Lower leg skin (tissue), 4 donors: ENCODE measurements at regions not wholly inside any gene's neighbourhood (a gene's known extent, or its start where the extent isn't known, plus 50 kb on each side); places are given as distances from the start of the nearest gene placed in this dataset.

ENCODE experiments used
- DNase-seq, 2 donors: peaks; one replicate each; pipeline ENCODE4 v3.0.0-alpha.2; 2019; ENCODE audit warnings: low spot score in 2 of 2
- H3K4me3 ChIP-seq: fragments of 200-600 bp; sonication (generic); 2 replicates; pipeline ENCODE4 v1.5.1; 2017; ENCODE audit warnings: mild to moderate bottlenecking, low read depth; ENCODE audit not compliant: poor library complexity, severe bottlenecking
- CTCF ChIP-seq, 3 donors: fragments of 450-650 bp; IDR thresholded peaks; one replicate each; pipeline ENCODE4 v1.5.1; 2016; ENCODE audit warnings: antibody characterized with exemption in 3 of 3, mild to moderate bottlenecking in 3 of 3, moderate library complexity in 2 of 3
- POLR2A ChIP-seq, 2 donors: fragments of 450-650 bp; IDR thresholded peaks; one replicate each; pipeline ENCODE4 v1.6.1; 2016 to 2017; ENCODE audit warnings: antibody characterized with exemption in 2 of 2, mild to moderate bottlenecking in 1 of 2, moderate library complexity in 1 of 2
- WGBS, 2 donors: methylation state at CpG; one replicate each; pipeline ENCODE4 v1.1.5; 2018; 5-methylcytosine and 5-hydroxymethylcytosine counted together
- intact Hi-C: fragments of 100-400 bp; cut with DNase I; formaldehyde crosslinking; loops from one replicate; pipeline ENCODE4 v1.15.0; 2023; ENCODE audit warnings: low total_unique reads

- DNase-seq, result no peak
- intact Hi-C loops, result no loop called here
- 93% methylated on average over 2 of the region's 2 CpGs for WGBS, 2 donors
- no peak for TF ChIP-seq CTCF (IDR thresholded peaks at IDR 0.05)
- TF ChIP-seq POLR2A (IDR thresholded peaks at IDR 0.05), result no peak
- no peak overlapping the region for H3K4me3 ChIP-seq
These were observed 138.3 kb upstream of the TSHZ2 start for GRCh38 chr20:52833901-52834300.

- 92 to 94% methylated on average over 4 of the region's 4 CpGs for WGBS, 2 donors
- H3K4me3 ChIP-seq, result no peak overlapping the region
- TF ChIP-seq POLR2A (IDR thresholded peaks at IDR 0.05) (no peak), CTCF (IDR thresholded peaks at IDR 0.05) (no peak)
- intact Hi-C loops, result no loop called here
- DNase-seq, result no peak
These were observed 139.9 kb upstream of the TSHZ2 start for GRCh38 chr20:52832151-52832774.

GRCh38 chr20:52830598-52830997 is 141.6 kb upstream of the TSHZ2 start:
- WGBS, 2 donors, result 92 to 93% methylated on average over 4 of the region's 4 CpGs
- H3K4me3 ChIP-seq, result no peak overlapping the region
- intact Hi-C loops, result no loop called here
- TF ChIP-seq CTCF (IDR thresholded peaks at IDR 0.05) (no peak), POLR2A (IDR thresholded peaks at IDR 0.05) (no peak)
- DNase-seq, result no peak

- TF ChIP-seq CTCF (IDR thresholded peaks at IDR 0.05) (no peak), POLR2A (IDR thresholded peaks at IDR 0.05) (no peak)
- DNase-seq, result no peak
- intact Hi-C loops, result no loop called here
- H3K4me3 ChIP-seq, result no peak overlapping the region
These were observed 143.0 kb upstream of the TSHZ2 start for GRCh38 chr20:52829111-52829510.

- no peak overlapping the region for H3K4me3 ChIP-seq
- intact Hi-C loops, result no loop called here
- 76 to 79% methylated on average over 1 of the region's 1 CpG for WGBS, 2 donors
- TF ChIP-seq CTCF (IDR thresholded peaks at IDR 0.05) (no peak), POLR2A (IDR thresholded peaks at IDR 0.05) (no peak)
- no peak for DNase-seq
These were observed 144.0 kb upstream of the TSHZ2 start for GRCh38 chr20:52828199-52828598.

GRCh38 chr20:52826722-52827121 is 145.4 kb upstream of the TSHZ2 start:
- H3K4me3 ChIP-seq, result no peak overlapping the region
- TF ChIP-seq CTCF (IDR thresholded peaks at IDR 0.05), result no peak
- no peak for TF ChIP-seq POLR2A (IDR thresholded peaks at IDR 0.05)
- DNase-seq, result no peak
- 76 to 92% methylated on average over 3 of the region's 3 CpGs for WGBS, 2 donors
- intact Hi-C loops, result no loop called here
